ENCODE measurements at regions not wholly inside any gene's neighbourhood (a gene's known extent, or its start where the extent isn't known, plus 50 kb on each side); places are given as distances from the start of the nearest gene placed in this dataset.

DNA sequence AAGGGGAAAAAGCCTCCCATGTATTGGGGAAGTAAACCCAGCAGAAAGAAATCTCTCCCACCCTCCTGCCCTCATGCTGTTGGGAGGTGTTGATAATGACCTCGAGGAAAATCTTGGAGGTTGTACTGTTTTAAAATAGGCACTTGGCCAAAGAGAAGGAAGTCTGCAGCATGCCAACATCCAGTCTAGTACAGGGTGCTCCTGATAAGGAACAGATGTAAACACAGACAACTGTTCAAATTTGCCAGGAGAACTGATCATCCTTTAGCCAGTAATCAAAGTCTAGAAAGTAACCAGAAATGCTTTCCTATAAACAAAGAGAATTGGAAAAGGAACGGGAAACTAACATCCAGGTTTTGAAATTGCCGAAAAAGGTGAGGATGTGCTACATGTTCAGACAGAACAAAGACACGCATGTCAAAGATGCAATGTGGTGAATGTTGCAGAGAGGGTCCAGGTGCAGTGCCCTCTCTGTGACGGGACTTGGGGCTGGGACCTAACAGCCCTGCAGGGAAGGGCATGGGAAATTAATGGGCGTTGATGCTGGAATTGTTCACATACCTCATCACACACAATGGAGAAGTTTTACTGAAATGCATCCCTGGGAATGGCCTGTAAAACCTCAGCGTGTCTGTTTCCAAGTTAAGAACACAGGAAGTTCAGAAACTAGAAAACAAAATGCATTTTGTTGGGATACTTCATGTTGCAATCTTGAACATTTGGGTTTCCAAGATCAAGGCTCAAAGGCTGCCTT is 125.7 kb upstream of the RND3 start:
- no peak for DNase-seq (ENCODE audit: low spot score)
- Mint-ChIP-seq H3K4me1 (ENCODE audit: low read depth) (no peaks in the 10 kb centered on the region), H3K4me3 (ENCODE audit: low read depth) (no peak overlapping the region), H3K9me3 (no peaks in the 10 kb centered on the region), H3K27ac (no peak overlapping the region), H3K27me3 (ENCODE audit: low read depth) (peaks cover 2% of the 10 kb centered on the region), H3K36me3 (ENCODE audit: low read depth) (no peaks in the 10 kb centered on the region)
- intact Hi-C loops (cut with micrococcal nuclease) = no loop called here

DNA sequence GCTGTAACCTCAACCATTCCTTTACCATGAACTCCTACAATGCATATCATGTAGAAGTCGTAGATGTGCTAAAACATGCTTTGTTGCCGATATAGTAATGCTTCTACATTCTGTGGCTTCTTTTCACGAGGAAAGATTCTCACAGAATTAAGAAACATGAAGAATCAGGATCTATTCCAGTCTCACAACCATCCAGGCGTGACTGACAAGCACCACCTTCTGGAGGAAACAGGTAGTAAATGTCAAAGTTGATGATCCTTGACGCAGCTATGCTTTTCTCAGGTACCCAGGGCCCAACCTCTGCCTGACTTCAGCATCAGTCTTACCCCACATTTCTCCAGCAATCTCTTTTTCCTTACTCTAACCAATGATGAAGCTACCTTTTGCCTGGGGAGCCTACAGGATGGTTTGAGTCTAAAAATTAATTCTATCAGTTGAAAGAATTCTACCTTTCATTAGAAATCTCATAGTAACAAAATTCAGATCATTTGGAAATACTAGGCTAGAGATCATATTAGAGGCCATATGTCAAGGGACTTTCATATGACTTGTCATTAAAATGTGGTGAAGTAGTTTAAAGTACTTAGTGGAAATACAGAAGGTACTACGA is 123.3 kb upstream of the RND3 start:
- intact Hi-C loops (cut with micrococcal nuclease) = no loop called here
- no peak for DNase-seq (ENCODE audit: low spot score)
- Mint-ChIP-seq H3K4me1 (ENCODE audit: low read depth) (no peaks in the 10 kb centered on the region), H3K9me3 (no peaks in the 10 kb centered on the region), H3K4me3 (ENCODE audit: low read depth) (no peak overlapping the region), H3K36me3 (ENCODE audit: low read depth) (no peaks in the 10 kb centered on the region), H3K27me3 (ENCODE audit: low read depth) (peaks cover 2% of the 10 kb centered on the region), H3K27ac (no peak overlapping the region)

DNA sequence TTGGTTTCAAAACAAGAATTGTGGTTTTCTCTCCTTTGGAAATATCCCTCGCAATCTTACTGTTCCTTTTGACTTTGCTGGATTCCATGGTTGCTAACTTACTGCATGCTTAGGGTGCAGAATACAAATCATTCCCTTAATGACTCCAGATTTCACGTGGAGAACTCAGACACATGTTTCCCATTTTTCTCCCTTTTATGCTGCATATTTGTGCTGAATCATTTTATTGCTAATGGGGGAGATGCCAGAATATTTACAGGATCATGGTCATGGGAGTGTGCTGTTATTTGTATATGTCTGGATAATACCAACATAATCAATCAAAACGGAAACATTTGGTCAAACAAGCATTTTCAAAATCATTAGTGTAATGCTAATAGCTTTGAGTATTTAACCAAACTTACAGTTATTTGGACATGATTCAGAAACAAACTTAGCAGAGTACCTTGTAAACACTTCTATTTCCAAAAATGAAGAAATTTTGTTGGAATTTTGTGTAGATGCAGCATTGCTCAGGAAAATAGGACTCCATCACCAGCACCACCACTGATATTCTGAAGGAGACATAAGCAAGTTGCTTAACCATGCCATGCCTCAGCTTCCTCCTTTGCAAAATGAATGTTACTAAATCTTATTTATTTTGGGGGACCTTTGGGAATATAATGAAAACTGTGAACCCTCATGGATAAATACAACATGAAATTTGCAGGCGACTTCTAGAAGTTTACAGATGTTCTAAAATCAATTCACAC is 122.5 kb upstream of the RND3 start:
- Mint-ChIP-seq H3K9me3 (no peaks in the 10 kb centered on the region), H3K27ac (no peak overlapping the region), H3K4me3 (ENCODE audit: low read depth) (no peak overlapping the region), H3K4me1 (ENCODE audit: low read depth) (no peaks in the 10 kb centered on the region), H3K36me3 (ENCODE audit: low read depth) (no peaks in the 10 kb centered on the region), H3K27me3 (ENCODE audit: low read depth) (peaks cover 2% of the 10 kb centered on the region)
- intact Hi-C loops (cut with micrococcal nuclease) = no loop called here
- no peak for DNase-seq (ENCODE audit: low spot score)

DNA sequence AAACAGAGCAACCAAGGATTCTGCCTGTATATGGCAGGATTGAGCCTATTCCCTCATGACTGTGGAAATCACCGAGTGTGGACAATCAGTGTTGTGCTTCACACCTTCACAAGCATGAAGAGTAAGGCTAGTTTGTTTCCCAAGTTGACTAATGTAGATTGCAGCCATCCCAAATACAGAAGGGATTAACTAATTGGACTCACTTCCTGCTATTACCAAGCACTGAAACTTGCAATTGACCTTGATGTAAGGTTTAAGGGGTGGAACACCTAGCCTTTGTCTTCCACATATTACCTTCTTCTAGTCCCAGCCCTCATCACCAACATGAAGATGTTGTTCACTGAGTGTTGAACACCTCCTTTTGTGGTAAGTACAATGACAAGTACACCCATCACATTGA is 120.9 kb upstream of the RND3 start:
- intact Hi-C loops (cut with micrococcal nuclease) = no loop called here
- DNase-seq (ENCODE audit: low spot score) = no peak
- no peaks in the 10 kb centered on the region for H3K9me3 Mint-ChIP-seq
- no peaks in the 10 kb centered on the region for H3K4me1 Mint-ChIP-seq (ENCODE audit: low read depth)
- no peak overlapping the region for H3K4me3 Mint-ChIP-seq (ENCODE audit: low read depth)
- H3K36me3 Mint-ChIP-seq (ENCODE audit: low read depth) = no peaks in the 10 kb centered on the region
- no peak overlapping the region for H3K27ac Mint-ChIP-seq
- H3K27me3 Mint-ChIP-seq (ENCODE audit: low read depth) = no peaks in the 10 kb centered on the region

DNA sequence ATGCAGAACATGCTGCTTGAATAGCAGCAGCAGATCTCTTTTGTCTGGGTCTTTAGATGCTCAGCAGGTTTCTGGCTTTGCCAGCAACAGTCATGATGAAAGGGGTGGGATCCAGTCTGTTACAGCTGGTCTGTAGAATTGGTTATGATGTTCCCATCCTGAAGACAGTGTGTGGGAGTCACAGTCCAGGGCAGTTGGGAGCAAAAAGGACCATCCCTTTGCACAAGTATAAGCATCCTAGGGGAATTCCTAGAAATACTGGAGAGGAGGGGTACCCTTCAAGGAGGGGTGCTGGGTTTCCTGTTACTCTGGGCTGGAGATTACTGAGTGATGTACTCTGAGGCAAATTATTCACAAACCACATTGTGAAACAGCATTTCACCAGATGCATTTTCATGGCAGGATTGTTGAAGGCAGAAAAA is 119.9 kb upstream of the RND3 start:
- intact Hi-C loops (cut with micrococcal nuclease) = no loop called here
- Mint-ChIP-seq H3K27ac (no peak overlapping the region), H3K27me3 (ENCODE audit: low read depth) (no peaks in the 10 kb centered on the region), H3K4me3 (ENCODE audit: low read depth) (no peak overlapping the region), H3K4me1 (ENCODE audit: low read depth) (no peaks in the 10 kb centered on the region), H3K36me3 (ENCODE audit: low read depth) (no peaks in the 10 kb centered on the region), H3K9me3 (no peaks in the 10 kb centered on the region)
- DNase-seq (ENCODE audit: low spot score) = no peak

DNA sequence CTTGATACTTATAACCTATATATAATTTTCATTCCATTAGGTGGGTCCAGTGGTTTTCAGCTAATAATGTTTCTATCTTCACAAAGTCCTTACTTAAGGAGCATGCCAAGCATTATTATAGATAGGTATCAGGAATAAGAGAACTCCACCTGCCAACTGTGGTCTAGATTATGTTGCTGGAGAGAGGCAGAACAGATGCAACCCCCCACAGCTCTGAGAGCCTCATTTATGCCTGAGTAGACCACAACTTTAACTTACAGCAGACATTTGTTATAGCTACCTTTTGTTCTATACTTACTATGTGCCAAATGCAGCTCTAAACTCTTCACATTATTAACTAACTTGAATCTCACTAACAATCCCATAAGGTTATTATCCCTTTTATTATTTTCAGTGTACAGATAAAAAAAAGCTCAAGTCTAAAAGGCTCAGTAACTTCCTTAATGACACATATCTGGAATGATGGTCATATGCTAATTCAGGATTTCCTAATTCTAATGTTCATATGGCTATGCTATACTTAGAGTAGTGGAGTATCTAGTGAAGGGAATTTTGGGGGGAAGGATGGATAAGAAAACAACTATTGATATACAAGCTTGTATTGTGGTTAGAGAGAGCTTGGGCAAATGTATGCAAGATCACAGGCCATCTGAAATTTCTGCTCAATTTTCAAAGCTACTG is 119.1 kb upstream of the RND3 start:
- no peak overlapping the region for H3K27ac Mint-ChIP-seq
- no peak for DNase-seq (ENCODE audit: low spot score)
- H3K4me3 Mint-ChIP-seq (ENCODE audit: low read depth) = no peak overlapping the region
- H3K4me1 Mint-ChIP-seq (ENCODE audit: low read depth) = no peaks in the 10 kb centered on the region
- no peaks in the 10 kb centered on the region for H3K9me3 Mint-ChIP-seq
- intact Hi-C loops (cut with micrococcal nuclease) = no loop called here
- H3K27me3 Mint-ChIP-seq (ENCODE audit: low read depth) = no peaks in the 10 kb centered on the region
- H3K36me3 Mint-ChIP-seq (ENCODE audit: low read depth) = no peaks in the 10 kb centered on the region

DNA sequence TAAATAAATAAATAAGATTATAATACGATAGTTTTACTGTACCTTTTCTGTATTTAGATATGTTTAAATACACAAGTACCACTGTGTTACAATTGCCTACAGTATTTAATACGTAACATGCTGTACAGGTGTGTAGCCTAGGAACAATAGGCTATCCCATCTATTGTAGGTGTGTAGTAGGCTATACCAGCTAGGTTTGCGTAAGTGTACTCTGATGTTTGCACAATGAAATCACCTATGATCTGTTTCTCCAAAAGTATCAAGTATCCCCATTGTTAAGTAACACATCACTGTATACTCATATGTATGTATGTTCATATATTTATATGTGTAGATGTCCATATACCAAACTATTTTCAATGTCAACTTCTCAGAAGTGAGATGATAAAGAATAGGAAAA is 118.2 kb upstream of the RND3 start:
- H3K27ac Mint-ChIP-seq = no peak overlapping the region
- intact Hi-C loops (cut with micrococcal nuclease) = no loop called here
- H3K9me3 Mint-ChIP-seq = no peaks in the 10 kb centered on the region

DNA sequence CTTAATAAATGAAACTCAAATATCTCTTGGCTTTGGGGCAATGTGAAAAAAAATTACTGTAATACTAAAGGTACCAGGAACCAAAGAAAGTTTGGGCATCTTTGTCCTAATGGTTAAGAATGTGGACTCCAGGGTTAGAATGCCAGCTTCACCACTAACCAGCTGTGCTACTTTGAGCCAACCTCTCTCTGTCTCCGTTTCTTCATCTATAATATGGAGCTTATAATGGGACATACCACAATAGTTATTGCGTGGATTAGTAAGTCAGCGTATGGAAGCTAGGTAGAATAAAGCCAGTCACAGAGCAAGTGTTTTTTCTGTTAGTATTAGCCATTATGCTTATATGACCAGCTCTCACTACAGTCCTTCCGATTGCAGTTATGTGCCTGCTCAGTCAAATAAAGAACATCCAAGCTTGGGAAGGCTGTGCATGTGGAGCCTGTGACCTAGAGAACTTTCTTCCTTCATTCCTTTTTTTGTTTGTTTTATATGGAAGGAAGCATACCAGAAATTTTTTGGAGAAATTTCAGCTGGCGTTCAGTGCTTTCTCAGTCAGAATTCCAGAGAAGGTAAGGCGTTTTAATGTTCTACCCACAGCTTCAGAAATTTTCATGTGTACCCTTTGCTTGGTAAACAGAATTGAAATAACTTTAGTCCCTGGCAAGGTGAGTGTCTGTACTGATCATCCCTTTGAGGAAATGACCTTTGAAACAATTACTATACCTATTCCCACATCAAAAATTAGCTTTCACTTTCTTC is 114.0 kb upstream of the RND3 start:
- Mint-ChIP-seq H3K9me3 (no peaks in the 10 kb centered on the region), H3K4me3 (ENCODE audit: low read depth) (no peak overlapping the region), H3K27me3 (ENCODE audit: low read depth) (no peaks in the 10 kb centered on the region), H3K4me1 (ENCODE audit: low read depth) (no peaks in the 10 kb centered on the region), H3K27ac (no peak overlapping the region), H3K36me3 (ENCODE audit: low read depth) (no peaks in the 10 kb centered on the region)
- DNase-seq (ENCODE audit: low spot score) = no peak
- intact Hi-C loops (cut with micrococcal nuclease) = no loop called here

More for the DNA sequence above, 118.2 kb upstream of the RND3 start:
- no peaks in the 10 kb centered on the region for H3K4me1 Mint-ChIP-seq (ENCODE audit: low read depth)
- H3K36me3 Mint-ChIP-seq (ENCODE audit: low read depth) = no peaks in the 10 kb centered on the region
- no peaks in the 10 kb centered on the region for H3K27me3 Mint-ChIP-seq (ENCODE audit: low read depth)
- no peak overlapping the region for H3K4me3 Mint-ChIP-seq (ENCODE audit: low read depth)
- DNase-seq (ENCODE audit: low spot score) = no peak

DNA sequence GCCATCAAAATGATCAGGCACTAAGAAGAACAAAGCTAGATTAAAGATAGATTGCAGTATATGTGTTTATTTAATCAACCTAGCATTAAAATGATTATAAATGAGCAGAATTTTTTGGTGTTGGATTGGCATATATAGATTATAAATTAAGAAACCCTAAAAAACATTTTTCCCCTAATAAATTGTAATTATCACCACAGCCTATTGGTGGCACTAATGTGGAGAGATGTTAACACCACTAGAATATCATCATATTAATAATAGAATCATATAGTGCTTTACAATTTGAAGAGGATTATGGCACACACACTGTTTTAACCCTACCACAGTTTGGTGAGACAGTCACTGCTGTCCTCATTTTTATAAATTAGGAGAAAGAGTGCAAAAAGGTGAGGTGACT is 112.4 kb upstream of the RND3 start:
- no peaks in the 10 kb centered on the region for H3K9me3 Mint-ChIP-seq
- H3K27ac Mint-ChIP-seq = no peak overlapping the region
- intact Hi-C loops (cut with micrococcal nuclease) = no loop called here
- no peaks in the 10 kb centered on the region for H3K36me3 Mint-ChIP-seq (ENCODE audit: low read depth)
- no peaks in the 10 kb centered on the region for H3K4me1 Mint-ChIP-seq (ENCODE audit: low read depth)
- no peak overlapping the region for H3K4me3 Mint-ChIP-seq (ENCODE audit: low read depth)
- no peaks in the 10 kb centered on the region for H3K27me3 Mint-ChIP-seq (ENCODE audit: low read depth)
- no peak for DNase-seq (ENCODE audit: low spot score)

DNA sequence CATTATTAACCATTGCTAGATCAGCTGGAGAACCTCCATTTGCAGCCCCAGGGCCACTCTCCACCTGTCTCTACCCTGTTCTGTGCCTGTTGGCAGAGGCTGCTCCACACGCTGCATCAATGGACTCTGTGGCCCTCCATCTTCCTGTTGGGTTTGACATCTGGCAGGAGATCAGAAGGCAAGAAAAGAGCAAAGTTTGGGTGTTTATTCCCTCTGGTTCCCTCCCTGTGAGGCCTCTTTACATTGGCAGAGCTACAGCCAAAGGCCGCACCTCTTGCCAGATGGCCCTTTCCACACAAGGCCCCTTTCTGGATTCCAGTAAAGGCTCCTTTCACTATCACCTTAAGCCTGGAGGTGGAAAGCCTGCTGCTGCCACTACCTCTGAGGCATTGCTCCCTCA is 110.9 kb upstream of the RND3 start:
- H3K27me3 Mint-ChIP-seq (ENCODE audit: low read depth) = no peaks in the 10 kb centered on the region
- H3K4me3 Mint-ChIP-seq (ENCODE audit: low read depth) = no peak overlapping the region
- no peak for DNase-seq (ENCODE audit: low spot score)
- H3K9me3 Mint-ChIP-seq = no peaks in the 10 kb centered on the region
- no peak overlapping the region for H3K27ac Mint-ChIP-seq
- no peaks in the 10 kb centered on the region for H3K36me3 Mint-ChIP-seq (ENCODE audit: low read depth)
- no peaks in the 10 kb centered on the region for H3K4me1 Mint-ChIP-seq (ENCODE audit: low read depth)
- intact Hi-C loops (cut with micrococcal nuclease) = no loop called here

DNA sequence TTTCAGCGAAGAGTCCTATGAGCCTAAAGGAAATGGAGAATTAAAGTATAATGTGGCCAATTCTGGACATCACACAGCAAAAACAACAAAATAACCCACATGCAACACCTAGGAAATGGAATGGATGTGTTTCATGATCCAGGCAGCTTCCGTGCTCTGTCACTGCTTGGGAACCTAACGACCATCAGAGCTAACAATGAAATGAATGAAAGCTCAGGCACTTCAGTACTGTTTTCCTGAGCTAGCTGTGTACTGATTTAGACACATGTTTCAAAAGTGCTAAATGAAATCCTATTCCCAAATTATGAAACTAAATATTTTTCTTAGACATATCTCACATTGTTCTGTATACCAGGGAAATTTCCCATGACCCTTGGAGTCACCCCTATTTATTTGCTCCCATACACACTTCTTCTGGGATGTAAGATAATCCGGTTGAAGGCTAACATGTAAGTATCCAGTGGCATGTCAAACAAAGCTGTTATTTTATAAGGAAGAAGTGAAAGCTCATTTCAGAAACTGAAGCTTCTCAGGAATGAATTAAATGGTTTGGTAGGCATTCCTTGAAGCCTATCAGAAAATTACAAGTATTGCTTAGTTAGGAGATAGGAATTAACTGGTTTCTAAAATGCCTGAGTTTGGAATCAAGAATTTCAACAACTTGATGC is 108.5 kb upstream of the RND3 start:
- intact Hi-C loops (cut with micrococcal nuclease) = no loop called here
- Mint-ChIP-seq H3K9me3 (no peaks in the 10 kb centered on the region), H3K4me3 (ENCODE audit: low read depth) (no peak overlapping the region), H3K4me1 (ENCODE audit: low read depth) (no peaks in the 10 kb centered on the region), H3K36me3 (ENCODE audit: low read depth) (no peaks in the 10 kb centered on the region), H3K27me3 (ENCODE audit: low read depth) (no peaks in the 10 kb centered on the region), H3K27ac (no peak overlapping the region)
- no peak for DNase-seq (ENCODE audit: low spot score)

DNA sequence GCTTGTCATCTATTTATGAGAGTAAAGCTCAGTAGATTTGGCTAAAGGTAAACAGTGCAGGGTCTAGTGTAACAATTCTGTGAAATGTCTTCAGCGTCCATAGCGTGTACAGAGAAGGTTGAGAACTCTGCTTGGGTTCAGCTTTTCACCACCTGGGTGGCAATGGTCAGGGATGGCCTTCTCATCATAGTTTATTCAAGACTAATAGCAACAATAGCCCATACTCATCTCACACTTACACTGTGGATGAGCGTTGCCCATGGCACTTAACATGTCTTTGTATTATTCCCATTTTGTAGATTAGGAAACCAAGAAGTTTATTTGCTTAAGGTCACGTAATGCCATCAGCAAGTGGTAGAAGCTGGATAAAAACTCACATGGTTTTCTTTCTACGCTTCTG is 106.8 kb upstream of the RND3 start:
- no peaks in the 10 kb centered on the region for H3K27me3 Mint-ChIP-seq (ENCODE audit: low read depth)
- no peaks in the 10 kb centered on the region for H3K4me1 Mint-ChIP-seq (ENCODE audit: low read depth)
- no peak overlapping the region for H3K27ac Mint-ChIP-seq
- no peak for DNase-seq (ENCODE audit: low spot score)
- no peak overlapping the region for H3K4me3 Mint-ChIP-seq (ENCODE audit: low read depth)
- no peaks in the 10 kb centered on the region for H3K36me3 Mint-ChIP-seq (ENCODE audit: low read depth)
- H3K9me3 Mint-ChIP-seq = no peaks in the 10 kb centered on the region
- intact Hi-C loops (cut with micrococcal nuclease) = no loop called here
